IMR-90 (cell line): ENCODE measurements at regions not wholly inside any gene's neighbourhood (a gene's known extent, or its start where the extent isn't known, plus 50 kb on each side); places are given as distances from the start of the nearest gene placed in this dataset.

Experiments used
- ATAC-seq: fragments of 200-7000 bp; cut with Tn5 transposase; 2 replicates; pipeline ENCODE4 v1.9.1; 2020; ENCODE audit warnings: low read depth, mild to moderate bottlenecking, moderate library complexity
- BruUV-seq: library from RNA; stranded (reverse); fragments of 400-500 nt; replicated peaks from 2 replicates; lab custom pipeline; 2021; lab: Mats Ljungman, UMichigan
- CTCF ChIA-PET: fragments of 300-600 bp; formaldehyde crosslinking; extraction: SDS; loops from one replicate; lab custom pipeline; 2021; ENCODE audit warnings: antibody characterized with exemption; lab: Yijun Ruan, JAX
- POLR2A ChIA-PET: fragments of 300-600 bp; sonication (Branson Sonifier 250); formaldehyde crosslinking; loops from one replicate; lab custom pipeline; 2022; ENCODE audit warnings: antibody characterized with exemption; ENCODE audit not compliant: unreplicated experiment; lab: Charles Lee
- DNase-seq: peaks from one replicate; pipeline ENCODE4 v3.0.0; 2013
- H2AFZ ChIP-seq: replicated peaks from 2 replicates; pipeline ENCODE3; 2013; ENCODE audit warnings: low read length, mild to moderate bottlenecking; ENCODE audit not compliant: poor library complexity
- H2AK5ac ChIP-seq: 2 replicates; pipeline ENCODE4 v1.6.1; 2013; ENCODE audit warnings: low read depth, low read length, inconsistent platforms
- H2AK9ac ChIP-seq: replicated peaks from 2 replicates; pipeline ENCODE3; 2013; ENCODE audit warnings: mild to moderate bottlenecking, low read depth, low read length, moderate library complexity; ENCODE audit not compliant: poor library complexity
- H2BK120ac ChIP-seq: 2 replicates; pipeline ENCODE4 v1.6.1; 2013; ENCODE audit warnings: low read depth, low read length, inconsistent platforms
- H2BK15ac ChIP-seq: 3 replicates; pipeline ENCODE4 v1.6.1; 2013; ENCODE audit warnings: low read depth, low read length, inconsistent platforms
- H2BK20ac ChIP-seq: 2 replicates; pipeline ENCODE4 v1.6.1; 2013; ENCODE audit warnings: low read depth, mild to moderate bottlenecking, inconsistent platforms, low read length, moderate library complexity
- H2BK5ac ChIP-seq: 2 replicates; pipeline ENCODE4 v1.6.1; 2013; ENCODE audit warnings: mild to moderate bottlenecking, low read depth, low read length, inconsistent platforms; ENCODE audit not compliant: poor library complexity, severe bottlenecking
- H3K14ac ChIP-seq: replicated peaks from 2 replicates; pipeline ENCODE4 v1.6.1; 2013; ENCODE audit warnings: low read depth, low read length, inconsistent platforms
- H3K18ac ChIP-seq: 2 replicates; pipeline ENCODE4 v1.6.1; 2013; ENCODE audit warnings: low read depth, low read length, control low read depth
- H3K23ac ChIP-seq: 2 replicates; pipeline ENCODE4 v1.6.1; 2013; ENCODE audit warnings: low read depth, low read length, inconsistent platforms
- H3K27ac ChIP-seq: 2 replicates; pipeline ENCODE4 v1.5.1; 2013; ENCODE audit warnings: mild to moderate bottlenecking, control low read depth, low read length; ENCODE audit not compliant: insufficient read depth
- H3K27me3 ChIP-seq: 2 replicates; pipeline ENCODE4 v1.6.1; 2013; ENCODE audit warnings: low read length; ENCODE audit not compliant: control insufficient read depth, insufficient read depth
- H3K36me3 ChIP-seq: 2 replicates; pipeline ENCODE4 v1.6.1; 2013; ENCODE audit warnings: low read length, mixed read lengths; ENCODE audit not compliant: control insufficient read depth, insufficient read depth
- H3K4ac ChIP-seq: 2 replicates; pipeline ENCODE4 v1.6.1; 2013; ENCODE audit warnings: low read depth, low read length, inconsistent platforms
- H3K4me1 ChIP-seq: 2 replicates; pipeline ENCODE4 v1.6.1; 2013; ENCODE audit warnings: low read length, mixed read lengths; ENCODE audit not compliant: control insufficient read depth, insufficient read depth
- H3K4me2 ChIP-seq: 2 replicates; pipeline ENCODE4 v1.6.1; 2013; ENCODE audit warnings: low read depth, mild to moderate bottlenecking, control low read depth, low read length, moderate library complexity
- H3K4me3 ChIP-seq: 2 replicates; pipeline ENCODE4 v1.5.1; 2013; ENCODE audit warnings: low read depth, mild to moderate bottlenecking, control low read depth, low read length, moderate library complexity; ENCODE audit not compliant: insufficient read depth
- H3K56ac ChIP-seq: 2 replicates; pipeline ENCODE4 v1.6.1; 2013; ENCODE audit warnings: low read length, inconsistent platforms; ENCODE audit not compliant: insufficient read depth; ENCODE audit errors: extremely low read depth
- H3K79me1 ChIP-seq, 2 experiments: 2 replicates each; pipeline ENCODE4 v1.6.1; 2013; ENCODE audit warnings: low read length in 2 of 2, inconsistent platforms in 1 of 2, low read depth in 1 of 2
- H3K9ac ChIP-seq: 2 replicates; pipeline ENCODE4 v1.6.1; 2013; ENCODE audit warnings: low read depth, low read length, control low read depth
- H3K9me1 ChIP-seq: 2 replicates; pipeline ENCODE4 v1.6.1; 2013; ENCODE audit warnings: low read length, inconsistent platforms; ENCODE audit not compliant: insufficient read depth
- H3K9me3 ChIP-seq: 2 replicates; pipeline ENCODE4 v1.6.1; 2013; ENCODE audit warnings: low read length; ENCODE audit not compliant: control insufficient read depth, insufficient read depth
- H4K20me1 ChIP-seq: 2 replicates; pipeline ENCODE4 v1.6.1; 2013; ENCODE audit warnings: low read length, inconsistent platforms; ENCODE audit not compliant: insufficient read depth
- H4K5ac ChIP-seq: 2 replicates; pipeline ENCODE4 v1.6.1; 2013; ENCODE audit warnings: mild to moderate bottlenecking, low read depth, low read length, control low read depth
- H4K8ac ChIP-seq, 2 experiments: 2 replicates each; pipeline ENCODE4 v1.6.1; 2013; ENCODE audit warnings: low read depth in 2 of 2, low read length in 2 of 2, control low read depth in 1 of 2, inconsistent platforms in 1 of 2
- H4K91ac ChIP-seq: 2 replicates; pipeline ENCODE4 v1.6.1; 2013; ENCODE audit warnings: low read depth, low read length, inconsistent platforms; ENCODE audit not compliant: insufficient read depth
- BHLHE40 ChIP-seq: fragments of 150-350 bp; IDR thresholded peaks from 2 replicates; pipeline ENCODE4 v1.6.1; 2016; ENCODE audit warnings: mild to moderate bottlenecking, low read depth, low read length
- CEBPB ChIP-seq: IDR thresholded peaks from 2 replicates; pipeline ENCODE4 v1.6.1; 2012; ENCODE audit warnings: low read depth, low read length, improper control_type of control experiment
- CTCF ChIP-seq: conservative IDR thresholded peaks from 2 replicates; pipeline ENCODE4 v1.5.1; 2012; ENCODE audit warnings: mild to moderate bottlenecking, low read depth, low read length, improper control_type of control experiment
- FOS ChIP-seq: fragments of 150-350 bp; IDR thresholded peaks from 2 replicates; pipeline ENCODE4 v1.6.1; 2016; ENCODE audit warnings: low read depth, low read length
- RCOR1 ChIP-seq: IDR thresholded peaks from 2 replicates; pipeline ENCODE4 v1.6.1; 2012; ENCODE audit warnings: mild to moderate bottlenecking, low read length, improper control_type of control experiment; ENCODE audit not compliant: insufficient replicate concordance
- RFX5 ChIP-seq: IDR thresholded peaks from 2 replicates; pipeline ENCODE4 v1.8.0; 2012; ENCODE audit warnings: low read depth, mild to moderate bottlenecking, low read length, moderate library complexity
- SMC3 ChIP-seq: fragments of 150-350 bp; IDR thresholded peaks from 2 replicates; pipeline ENCODE4 v1.6.1; 2016; ENCODE audit warnings: low read depth, mild to moderate bottlenecking, antibody characterized with exemption, low read length, moderate library complexity
- USF2 ChIP-seq: fragments of 150-350 bp; IDR thresholded peaks from 2 replicates; pipeline ENCODE4 v1.6.1; 2017; ENCODE audit warnings: mild to moderate bottlenecking, antibody characterized with exemption, low read length, low read depth
- WGBS, 2 experiments: methylation state at CpG; one replicate each; pipeline versions ENCODE4 v1.1.5 to v1.1.7; 2013; ENCODE audit warnings: missing lambda C conversion rate in 2 of 2; ENCODE audit not compliant: insufficient read length in 1 of 2; ENCODE audit errors: extremely low coverage in 2 of 2; 5-methylcytosine and 5-hydroxymethylcytosine counted together
- dilution Hi-C: fragments of 300-500 bp; cut with HindIII; formaldehyde crosslinking; loops from one replicate; pipeline ENCODE4 v1.14.3; 2018; ENCODE audit warnings: low sequenced_read_pairs; ENCODE audit not compliant: unreplicated experiment
- in situ Hi-C: fragments of 300-500 bp; cut with MboI; formaldehyde crosslinking; loops from 3 replicates; pipeline ENCODE4 v1.14.3; 2019; ENCODE audit warnings: low sequenced_read_pairs, inconsistent platforms, mixed read lengths
- intact Hi-C: fragments of 100-400 bp; cut with micrococcal nuclease; formaldehyde crosslinking; loops from 2 replicates; pipeline ENCODE4 v1.10.0; 2022

- CTCF ChIA-PET: no interaction called here
- Histone ChIP-seq H3K14ac (no peak overlapping the region), H4K91ac (no peak overlapping the region), H2AFZ (no peak overlapping the region), H4K8ac (no peak overlapping the region), H2BK15ac (no peak overlapping the region), H2AK5ac (no peak overlapping the region), H2BK5ac (no peak overlapping the region), H3K36me3 (no peaks in the 10 kb centered on the region), H3K79me1 (no peaks in the 10 kb centered on the region), H2BK120ac (no peak overlapping the region), H2AK9ac (no peak overlapping the region), H3K27ac (no peak overlapping the region), H3K9me3 (no peaks in the 10 kb centered on the region), H4K20me1 (no peaks in the 10 kb centered on the region), H2BK20ac (no peak overlapping the region), H3K23ac (no peak overlapping the region), H3K4me3 (no peak overlapping the region), H3K18ac (no peak overlapping the region), H3K56ac (no peak overlapping the region), H3K4me2 (no peak overlapping the region), H3K9me1 (no peaks in the 10 kb centered on the region), H3K9ac (no peak overlapping the region), H3K4me1 (no peaks in the 10 kb centered on the region), H3K27me3 (0 out of 2 replicates have a peak, but pooled peaks cover 2% of the 10 kb centered on the region), H4K5ac (no peak overlapping the region), H3K4ac (no peak overlapping the region)
- in situ Hi-C loops (no loop called here), dilution Hi-C loops (no loop called here), intact Hi-C loops (no loop called here)
- BruUV-seq: no TSS peak
- ATAC-seq: no peak
- no CpG with 5 or more reads among the region's 5 CpGs for WGBS, 2 experiments
- POLR2A ChIA-PET: no interaction called here
- TF ChIP-seq USF2: no peak
- TF ChIP-seq CTCF: no peak
- TF ChIP-seq FOS: no peak
- TF ChIP-seq BHLHE40: no peak
- no peak for TF ChIP-seq RFX5
- TF ChIP-seq RCOR1: no peak
- TF ChIP-seq SMC3: no peak
- no peak for TF ChIP-seq CEBPB
- no peak for DNase-seq
Observed at GRCh38 chr3:190739641-190740185, 122.8 kb downstream of the GMNC start.
